Panc1 (cell line): ENCODE measurements at regions not wholly inside any gene's neighbourhood (a gene's known extent, or its start where the extent isn't known, plus 50 kb on each side); places are given as distances from the start of the nearest gene placed in this dataset.
"Not testable (repeated sequence)": the region's sequence is repeated elsewhere in the genome, so short reads cannot be mapped to it uniquely, and the experiment has no call there.

Experiments used
- ATAC-seq: fragments of 200-7000 bp; cut with Tn5 transposase; 2 replicates; pipeline ENCODE4 v1.9.1; 2020; ENCODE audit warnings: mild to moderate bottlenecking, moderate library complexity
- BruUV-seq: library from RNA; stranded (reverse); fragments of 400-500 nt; replicated peaks from 2 replicates; lab custom pipeline; 2021; lab: Mats Ljungman, UMichigan
- CTCF ChIA-PET: fragments of 300-600 bp; sonication (Branson Sonifier 250); formaldehyde crosslinking; loops from one replicate; lab custom pipeline; 2022; ENCODE audit warnings: antibody characterized with exemption; lab: Charles Lee
- POLR2A ChIA-PET: fragments of 300-600 bp; sonication (Branson Sonifier 250); formaldehyde crosslinking; loops from one replicate; lab custom pipeline; 2022; ENCODE audit warnings: antibody characterized with exemption; lab: Charles Lee
- DNase-seq: peaks from one replicate; pipeline ENCODE4 v3.0.0-alpha.2; 2010; ENCODE audit warnings: low read depth, low spot score
- H3K27ac ChIP-seq: 2 replicates; pipeline ENCODE4 v1.5.1; 2011; ENCODE audit warnings: mild to moderate bottlenecking, low read length, inconsistent platforms
- H3K27me3 ChIP-seq: fragments of 200-500 bp; sonication (Bioruptor generic); 2 replicates; pipeline ENCODE4 v1.6.0; 2014; ENCODE audit warnings: low read length, inconsistent platforms; ENCODE audit not compliant: control insufficient read depth, insufficient read depth
- H3K36me3 ChIP-seq: fragments of 200-500 bp; sonication (Bioruptor generic); 2 replicates; pipeline ENCODE4 v1.5.1; 2014; ENCODE audit warnings: inconsistent platforms, mild to moderate bottlenecking, low read length, moderate library complexity; ENCODE audit not compliant: control insufficient read depth, insufficient read depth
- H3K4me1 ChIP-seq: 2 replicates; pipeline ENCODE4 v1.5.1; 2011; ENCODE audit warnings: inconsistent platforms, mild to moderate bottlenecking, low read length, moderate library complexity; ENCODE audit not compliant: control insufficient read depth, insufficient read depth
- H3K4me3 ChIP-seq, 2 experiments: 2 replicates each; pipeline ENCODE4 v1.5.1; 2011 to 2012; ENCODE audit warnings: low read depth in 2 of 2, low read length in 2 of 2, mild to moderate bottlenecking in 2 of 2, inconsistent platforms in 1 of 2, moderate library complexity in 1 of 2
- H3K9me3 ChIP-seq: fragments of 200-500 bp; sonication (Bioruptor generic); 2 replicates; pipeline ENCODE4 v1.5.1; 2014; ENCODE audit warnings: low read depth, mild to moderate bottlenecking, inconsistent platforms, low read length, moderate library complexity; ENCODE audit not compliant: control insufficient read depth, insufficient read depth
- CTCF ChIP-seq: fragments of 450-650 bp; IDR thresholded peaks from 2 replicates; pipeline ENCODE4 v1.5.1; 2017; ENCODE audit warnings: mild to moderate bottlenecking
- POLR2AphosphoS5 ChIP-seq: IDR thresholded peaks from 2 replicates; pipeline ENCODE4 v1.6.1; 2012; ENCODE audit warnings: mild to moderate bottlenecking, low read depth, low read length, moderate library complexity
- REST ChIP-seq, 2 experiments: IDR thresholded peaks; 2 replicates each; pipeline ENCODE4 v1.6.1; 2011 to 2012; ENCODE audit warnings: low read depth in 2 of 2, control low read depth in 1 of 2, low read length in 1 of 2, mild to moderate bottlenecking in 1 of 2, moderate library complexity in 1 of 2; ENCODE audit not compliant: insufficient read depth in 1 of 2
- SIN3A ChIP-seq: IDR thresholded peaks from 2 replicates; pipeline ENCODE4 v1.6.1; 2012; ENCODE audit warnings: low read depth, mild to moderate bottlenecking, low read length, moderate library complexity, borderline replicate concordance; ENCODE audit not compliant: insufficient read depth
- TCF7L2 ChIP-seq: IDR thresholded peaks from 2 replicates; pipeline ENCODE4 v1.6.1; 2011; ENCODE audit warnings: mild to moderate bottlenecking, low read depth, low read length, inconsistent platforms
- in situ Hi-C: cut with HindIII; loops from 2 replicates; pipeline ENCODE4 v1.10.0; 2016; ENCODE audit warnings: low sequenced_read_pairs, low pct_unique_long_range_greater_than_20kb
- intact Hi-C: fragments of 100-400 bp; cut with micrococcal nuclease; formaldehyde crosslinking; loops from one replicate; pipeline ENCODE4 v1.10.0; 2022; ENCODE audit not compliant: unreplicated experiment

GRCh38 chr2:183476490-183476889 is 352.2 kb downstream of the NUP35 start:
- intact Hi-C loops (no loop called here), in situ Hi-C loops (no loop called here)
- DNase-seq, result no peak
- Histone ChIP-seq H3K4me3 (no peak overlapping the region), H3K4me1 (no peaks in the 10 kb centered on the region), H3K27ac (no peak overlapping the region), H3K9me3 (no peaks in the 10 kb centered on the region), H3K27me3 (no peaks in the 10 kb centered on the region), H3K36me3 (no peaks in the 10 kb centered on the region)
- ChIA-PET CTCF (no interaction called here), POLR2A (no interaction called here)
- no peak for ATAC-seq
- BruUV-seq, result no TSS peak
- TF ChIP-seq TCF7L2, result no peak
- TF ChIP-seq POLR2AphosphoS5, result no peak
- TF ChIP-seq CTCF, result no peak
- TF ChIP-seq SIN3A, result no peak
- no peak for TF ChIP-seq REST (IDR thresholded peaks at IDR 0.05; ENCODE audit: insufficient read depth in 1 of 2, low read depth in 2 of 2, low read length in 1 of 2)

- Histone ChIP-seq H3K4me3 (no peak overlapping the region), H3K36me3 (no peaks in the 10 kb centered on the region), H3K27ac (no peak overlapping the region), H3K9me3 (no peaks in the 10 kb centered on the region), H3K27me3 (no peaks in the 10 kb centered on the region), H3K4me1 (no peaks in the 10 kb centered on the region)
- intact Hi-C loops, result no loop called here
- ATAC-seq (no peak), DNase-seq (no peak)
- in situ Hi-C loops, result no loop called here
- CTCF ChIA-PET, result no interaction called here
- no peak for TF ChIP-seq POLR2AphosphoS5
- no peak for TF ChIP-seq CTCF
- no peak for TF ChIP-seq REST (IDR thresholded peaks at IDR 0.05; ENCODE audit: insufficient read depth in 1 of 2, low read depth in 2 of 2, low read length in 1 of 2)
- TF ChIP-seq TCF7L2, result no peak
- TF ChIP-seq SIN3A, result no peak
- POLR2A ChIA-PET, result no interaction called here
- BruUV-seq, result no TSS peak
Measured at GRCh38 chr2:183477296-183477695, 353.1 kb downstream of the NUP35 start.

GRCh38 chr2:183478941-183479595 is 354.8 kb downstream of the NUP35 start:
- intact Hi-C loops, result not testable (repeated sequence)

More at GRCh38 chr2:183478941-183479595, 354.8 kb downstream of the NUP35 start:
- H3K27me3 ChIP-seq, DNase-seq, ATAC-seq, H3K27ac ChIP-seq, H3K9me3 ChIP-seq, H3K4me3 ChIP-seq, H3K4me1 ChIP-seq, BruUV-seq, POLR2A ChIA-PET, CTCF ChIA-PET, H3K36me3 ChIP-seq, in situ Hi-C loops: not testable (repeated sequence)
